Trophoblast cell (in vitro differentiated cells and primary cell): ENCODE measurements at regions not wholly inside any gene's neighbourhood (a gene's known extent, or its start where the extent isn't known, plus 50 kb on each side); places are given as distances from the start of the nearest gene placed in this dataset.
A peak's percentile ranks its signal among the peaks of the same experiment; 100 is the strongest.

Source experiments
- DNase-seq, 2 donors: peaks; one replicate each; pipeline ENCODE4 v3.0.0-alpha.2; 2016
- H2AFZ ChIP-seq: 2 replicates; pipeline ENCODE4 v1.6.1; 2013; ENCODE audit warnings: low read length, moderate library complexity, mild to moderate bottlenecking; ENCODE audit not compliant: insufficient read depth, poor library complexity
- H2AK5ac ChIP-seq: 2 replicates; pipeline ENCODE4 v1.6.1; 2013; ENCODE audit warnings: mild to moderate bottlenecking, low read length
- H2BK120ac ChIP-seq: 2 replicates; pipeline ENCODE4 v1.6.1; 2013; ENCODE audit warnings: low read length, mild to moderate bottlenecking, moderate library complexity; ENCODE audit not compliant: insufficient read depth, poor library complexity
- H2BK12ac ChIP-seq: 2 replicates; pipeline ENCODE4 v1.6.1; 2013; ENCODE audit warnings: mild to moderate bottlenecking, low read length, moderate library complexity
- H2BK5ac ChIP-seq: 2 replicates; pipeline ENCODE4 v1.6.1; 2013; ENCODE audit warnings: low read length, low read depth, moderate library complexity, mild to moderate bottlenecking; ENCODE audit not compliant: poor library complexity
- H3K14ac ChIP-seq: 2 replicates; pipeline ENCODE4 v1.6.1; 2013; ENCODE audit warnings: mild to moderate bottlenecking, low read length
- H3K18ac ChIP-seq: 2 replicates; pipeline ENCODE4 v1.6.1; 2013; ENCODE audit warnings: mild to moderate bottlenecking, low read length
- H3K23ac ChIP-seq: 2 replicates; pipeline ENCODE4 v1.6.1; 2013; ENCODE audit warnings: low read length
- H3K27ac ChIP-seq: 2 replicates; pipeline ENCODE4 v1.5.1; 2013; ENCODE audit warnings: low read depth, mild to moderate bottlenecking, inconsistent platforms, low read length, moderate library complexity
- H3K27me3 ChIP-seq: 2 replicates; pipeline ENCODE4 v1.6.1; 2013; ENCODE audit warnings: inconsistent platforms, mild to moderate bottlenecking, low read length, moderate library complexity; ENCODE audit not compliant: insufficient read depth
- H3K36me3 ChIP-seq, 2 experiments: 1 replicate in 1 of 2; 2 replicates in 1 of 2; pipeline ENCODE4 v1.6.1; 2013; ENCODE audit warnings: low read length in 2 of 2, mild to moderate bottlenecking in 2 of 2, moderate library complexity in 1 of 2; ENCODE audit not compliant: insufficient read depth in 2 of 2, control insufficient read depth in 1 of 2
- H3K4ac ChIP-seq: 2 replicates; pipeline ENCODE4 v1.6.1; 2013; ENCODE audit warnings: low read depth, mild to moderate bottlenecking, low read length, moderate library complexity
- H3K4me1 ChIP-seq, 2 experiments: 1 replicate in 1 of 2; 2 replicates in 1 of 2; pipeline ENCODE4 v1.6.1; 2013; ENCODE audit warnings: low read length in 2 of 2, mild to moderate bottlenecking in 2 of 2, moderate library complexity in 1 of 2; ENCODE audit not compliant: insufficient read depth in 2 of 2, control insufficient read depth in 1 of 2
- H3K4me2 ChIP-seq: 2 replicates; pipeline ENCODE4 v1.6.1; 2013; ENCODE audit warnings: inconsistent platforms, mild to moderate bottlenecking, low read length, moderate library complexity
- H3K4me3 ChIP-seq: 2 replicates; pipeline ENCODE4 v1.5.1; 2013; ENCODE audit warnings: mild to moderate bottlenecking, low read depth, low read length, inconsistent platforms
- H3K79me1 ChIP-seq: one replicate; pipeline ENCODE4 v1.6.1; 2013; ENCODE audit warnings: low read length
- H3K79me2 ChIP-seq: 2 replicates; pipeline ENCODE4 v1.6.1; 2013; ENCODE audit warnings: low read length, mild to moderate bottlenecking; ENCODE audit not compliant: control insufficient read depth, insufficient read depth, poor library complexity
- H3K9ac ChIP-seq: 2 replicates; pipeline ENCODE4 v1.6.1; 2013; ENCODE audit warnings: mild to moderate bottlenecking, low read length
- H3K9me3 ChIP-seq: 2 replicates; pipeline ENCODE4 v1.6.1; 2013; ENCODE audit warnings: low read depth, mild to moderate bottlenecking, control low read depth, inconsistent platforms, low read length; ENCODE audit not compliant: insufficient read depth
- H4K12ac ChIP-seq: 2 replicates; pipeline ENCODE4 v1.6.1; 2013; ENCODE audit warnings: low read depth, mild to moderate bottlenecking, low read length, moderate library complexity
- H4K8ac ChIP-seq: 2 replicates; pipeline ENCODE4 v1.6.1; 2013; ENCODE audit warnings: low read depth, mild to moderate bottlenecking, low read length, moderate library complexity
- H4K91ac ChIP-seq: one replicate; pipeline ENCODE4 v1.6.1; 2013; ENCODE audit warnings: low read depth, mild to moderate bottlenecking, low read length, moderate library complexity
- WGBS: extraction: QIAGEN DNeasy Blood & Tissue Kit; methylation state at CpG from one replicate; pipeline ENCODE4 v1.1.7; 2013; ENCODE audit warnings: missing lambda C conversion rate; ENCODE audit not compliant: insufficient read length, insufficient coverage; ENCODE audit errors: extremely low coverage; 5-methylcytosine and 5-hydroxymethylcytosine counted together

GRCh38 chr18:21191596-21192307, 50.3 kb upstream of the GREB1L start:
- Histone ChIP-seq H2BK120ac (no peak overlapping the region), H2BK5ac (no peak overlapping the region), H4K91ac (no peak overlapping the region), H4K8ac (no peak overlapping the region), H2AK5ac (no peak overlapping the region), H3K4me1 (no peaks in the 10 kb centered on the region), H3K9ac (no peak overlapping the region), H3K9me3 (no peaks in the 10 kb centered on the region), H2AFZ (no peak overlapping the region), H3K36me3 (no peaks in the 10 kb centered on the region), H3K14ac (no peak overlapping the region), H2BK12ac (no peak overlapping the region), H3K79me1 (no peaks in the 10 kb centered on the region), H3K18ac (no peak overlapping the region), H3K4ac (no peak overlapping the region), H3K4me3 (no peak overlapping the region), H3K79me2 (no peaks in the 10 kb centered on the region), H3K4me2 (no peak overlapping the region), H4K12ac (no peak overlapping the region), H3K27ac (no peak overlapping the region), H3K23ac (no peak overlapping the region), H3K27me3 (no peaks in the 10 kb centered on the region)
- DNase-seq, result peak; percentile 60 to 84
- no CpG with 5 or more reads among the region's 7 CpGs for WGBS
